CD14-positive monocyte (primary cell): ENCODE measurements at regions not wholly inside any gene's neighbourhood (a gene's known extent, or its start where the extent isn't known, plus 50 kb on each side); places are given as distances from the start of the nearest gene placed in this dataset.

Experiments
- DNase-seq, 3 donors: peaks; one replicate each; pipeline ENCODE4 v3.0.0-alpha.2; 2011 to 2022
- H2AFZ ChIP-seq: 2 replicates; pipeline ENCODE4 v1.6.0; 2012; ENCODE audit warnings: mild to moderate bottlenecking, low read depth, low read length, inconsistent platforms; ENCODE audit not compliant: insufficient read depth, poor library complexity, severe bottlenecking
- H3K27ac ChIP-seq, 2 donors: 1 replicate in 1 of 2; 2 replicates in 1 of 2; pipeline ENCODE4 v1.5.1; 2012 to 2013; ENCODE audit warnings: low read length in 2 of 2, control low read depth in 1 of 2, inconsistent platforms in 1 of 2, low read depth in 1 of 2, mild to moderate bottlenecking in 1 of 2
- H3K27me3 ChIP-seq, 2 donors: one replicate each; pipeline versions ENCODE4 v1.6.0 to v1.6.1; 2011 to 2013; ENCODE audit warnings: low read length in 2 of 2; ENCODE audit not compliant: control insufficient read depth in 2 of 2, insufficient read depth in 2 of 2
- H3K36me3 ChIP-seq, 2 donors: replicated peaks in 1 of 2; 1 replicate in 1 of 2; 2 replicates in 1 of 2; pipeline versions ENCODE4 v1.5.1 to v1.6.1; 2012 to 2013; ENCODE audit warnings: low read length in 2 of 2, control low read depth in 1 of 2, inconsistent platforms in 1 of 2, mild to moderate bottlenecking in 1 of 2; ENCODE audit not compliant: insufficient read depth in 2 of 2, control insufficient read depth in 1 of 2
- H3K4me1 ChIP-seq, 2 donors: 1 replicate in 1 of 2; 2 replicates in 1 of 2; pipeline versions ENCODE4 v1.5.1 to v1.6.1; 2012 to 2013; ENCODE audit warnings: low read length in 2 of 2, control low read depth in 1 of 2, inconsistent platforms in 1 of 2, mild to moderate bottlenecking in 1 of 2, moderate library complexity in 1 of 2; ENCODE audit not compliant: insufficient read depth in 2 of 2, control insufficient read depth in 1 of 2
- H3K4me2 ChIP-seq: replicated peaks from 2 replicates; pipeline ENCODE3; 2012; ENCODE audit warnings: low read length, moderate library complexity, mild to moderate bottlenecking; ENCODE audit not compliant: poor library complexity, severe bottlenecking; ENCODE audit errors: extremely low read depth
- H3K4me3 ChIP-seq, 3 experiments: fragments of 200-600 bp in 1 of 3; sonication (generic) in 1 of 3; replicated peaks in 1 of 3; 1 replicate in 2 of 3; 2 replicates in 1 of 3; pipeline ENCODE4 v1.5.1; 2011 to 2013; ENCODE audit warnings: low read length in 3 of 3, mild to moderate bottlenecking in 3 of 3, control low read depth in 2 of 3, low read depth in 2 of 3, inconsistent platforms in 1 of 3, moderate library complexity in 1 of 3
- H3K79me2 ChIP-seq: 2 replicates; pipeline ENCODE4 v1.6.0; 2012; ENCODE audit warnings: mild to moderate bottlenecking, control low read depth, inconsistent platforms, low read length, moderate library complexity; ENCODE audit not compliant: insufficient read depth
- H3K9ac ChIP-seq: 2 replicates; pipeline ENCODE4 v1.6.0; 2017; ENCODE audit warnings: low read length, mild to moderate bottlenecking; ENCODE audit not compliant: insufficient read depth, poor library complexity, severe bottlenecking
- H3K9me3 ChIP-seq, 2 donors: replicated peaks in 1 of 2; 1 replicate in 1 of 2; 2 replicates in 1 of 2; pipeline versions ENCODE4 v1.5.1 to v1.6.1; 2012 to 2013; ENCODE audit warnings: low read length in 2 of 2, control low read depth in 1 of 2; ENCODE audit not compliant: control insufficient read depth in 1 of 2, insufficient read depth in 1 of 2
- H4K20me1 ChIP-seq: 2 replicates; pipeline ENCODE4 v1.6.0; 2012; ENCODE audit warnings: mild to moderate bottlenecking, low read length, control low read depth, moderate library complexity; ENCODE audit not compliant: insufficient read depth
- H3K27ac Mint-ChIP-seq, 7 donors: one replicate each; pipeline ENCODE4 v1.8.0; 2020; ENCODE audit warnings: mild to moderate bottlenecking in 7 of 7, mixed read lengths in 7 of 7, moderate library complexity in 6 of 7, inconsistent platforms in 2 of 7
- H3K27me3 Mint-ChIP-seq, 3 donors: one replicate each; pipeline ENCODE4 v1.8.0; 2021 to 2022; ENCODE audit warnings: low read depth in 3 of 3, mild to moderate bottlenecking in 3 of 3, mixed read lengths in 3 of 3, moderate library complexity in 3 of 3, inconsistent platforms in 1 of 3
- H3K36me3 Mint-ChIP-seq, 2 donors: one replicate each; pipeline ENCODE4 v1.8.0; 2020; ENCODE audit warnings: mixed read lengths in 2 of 2, inconsistent platforms in 1 of 2, mild to moderate bottlenecking in 1 of 2
- H3K4me1 Mint-ChIP-seq: one replicate; pipeline ENCODE4 v1.8.0; 2020; ENCODE audit warnings: mild to moderate bottlenecking, mixed read lengths
- H3K4me3 Mint-ChIP-seq, 2 donors: one replicate each; pipeline ENCODE4 v1.8.0; 2020; ENCODE audit warnings: mild to moderate bottlenecking in 2 of 2, mixed read lengths in 2 of 2, moderate library complexity in 1 of 2
- H3K9me3 Mint-ChIP-seq, 7 donors: one replicate each; pipeline ENCODE4 v1.8.0; 2020 to 2022; ENCODE audit warnings: mixed read lengths in 7 of 7, mild to moderate bottlenecking in 6 of 7, moderate library complexity in 6 of 7, inconsistent platforms in 2 of 7
- WGBS: methylation state at CpG from one replicate; pipeline ENCODE4 v1.1.5; 2013; ENCODE audit warnings: missing lambda C conversion rate; ENCODE audit not compliant: insufficient coverage; 5-methylcytosine and 5-hydroxymethylcytosine counted together
- intact Hi-C, 2 donors: fragments of 100-400 bp; cut with micrococcal nuclease; formaldehyde crosslinking; loops; one replicate each; pipeline versions ENCODE4 v1.15.0 to v1.15.1; 2023
- TF ChIP-seq, protein P1 (sequence below): fragments of 200-600 bp; IDR thresholded peaks from one replicate; pipeline ENCODE4 v1.8.0; 2022; ENCODE audit warnings: antibody characterized with exemption, mild to moderate bottlenecking

DNA sequence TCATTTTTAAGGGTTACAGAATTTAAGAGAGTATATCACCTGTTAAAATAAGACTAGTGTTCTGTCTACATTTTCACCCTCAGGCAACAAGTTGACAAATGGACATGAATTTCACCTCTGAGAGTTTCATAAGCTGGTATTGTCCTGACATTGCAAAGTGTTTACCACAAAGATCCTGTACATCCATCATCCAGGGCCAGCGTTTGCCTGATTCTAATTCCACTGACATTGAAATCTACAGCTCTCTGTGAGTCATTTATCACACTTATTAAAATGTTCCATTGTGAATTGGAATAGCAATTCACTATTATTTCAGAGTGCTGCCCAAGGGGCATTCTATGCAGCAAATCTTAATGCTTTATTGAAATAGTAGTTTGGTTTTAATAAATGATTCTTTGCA is 1499.4 kb upstream of the PCDH7 start:
- no peak for DNase-seq
- Histone ChIP-seq H3K36me3 (no peaks in the 10 kb centered on the region), H3K9ac (no peak overlapping the region), H3K9me3 (no peaks in the 10 kb centered on the region), H3K27ac (no peak overlapping the region), H3K4me2 (no peak overlapping the region), H3K27me3 (no peaks in the 10 kb centered on the region), H3K79me2 (no peaks in the 10 kb centered on the region), H4K20me1 (no peaks in the 10 kb centered on the region), H3K4me1 (no peaks in the 10 kb centered on the region), H2AFZ (no peak overlapping the region), H3K4me3 (no peak overlapping the region)
- intact Hi-C loops, result no loop called here
- TF ChIP-seq, protein P1, sequence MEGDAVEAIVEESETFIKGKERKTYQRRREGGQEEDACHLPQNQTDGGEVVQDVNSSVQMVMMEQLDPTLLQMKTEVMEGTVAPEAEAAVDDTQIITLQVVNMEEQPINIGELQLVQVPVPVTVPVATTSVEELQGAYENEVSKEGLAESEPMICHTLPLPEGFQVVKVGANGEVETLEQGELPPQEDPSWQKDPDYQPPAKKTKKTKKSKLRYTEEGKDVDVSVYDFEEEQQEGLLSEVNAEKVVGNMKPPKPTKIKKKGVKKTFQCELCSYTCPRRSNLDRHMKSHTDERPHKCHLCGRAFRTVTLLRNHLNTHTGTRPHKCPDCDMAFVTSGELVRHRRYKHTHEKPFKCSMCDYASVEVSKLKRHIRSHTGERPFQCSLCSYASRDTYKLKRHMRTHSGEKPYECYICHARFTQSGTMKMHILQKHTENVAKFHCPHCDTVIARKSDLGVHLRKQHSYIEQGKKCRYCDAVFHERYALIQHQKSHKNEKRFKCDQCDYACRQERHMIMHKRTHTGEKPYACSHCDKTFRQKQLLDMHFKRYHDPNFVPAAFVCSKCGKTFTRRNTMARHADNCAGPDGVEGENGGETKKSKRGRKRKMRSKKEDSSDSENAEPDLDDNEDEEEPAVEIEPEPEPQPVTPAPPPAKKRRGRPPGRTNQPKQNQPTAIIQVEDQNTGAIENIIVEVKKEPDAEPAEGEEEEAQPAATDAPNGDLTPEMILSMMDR, result no peak
- Mint-ChIP-seq H3K27ac (no peak overlapping the region), H3K4me3 (no peak overlapping the region), H3K27me3 (peaks cover 0 to 2% (median 0%) of the 10 kb centered on the region in 3 donors), H3K9me3 (peaks cover 0 to 4% (median 0%) of the 10 kb centered on the region in 7 donors), H3K4me1 (no peaks in the 10 kb centered on the region), H3K36me3 (no peaks in the 10 kb centered on the region)
- WGBS, result no CpG with 5 or more reads among the region's 1 CpG

DNA sequence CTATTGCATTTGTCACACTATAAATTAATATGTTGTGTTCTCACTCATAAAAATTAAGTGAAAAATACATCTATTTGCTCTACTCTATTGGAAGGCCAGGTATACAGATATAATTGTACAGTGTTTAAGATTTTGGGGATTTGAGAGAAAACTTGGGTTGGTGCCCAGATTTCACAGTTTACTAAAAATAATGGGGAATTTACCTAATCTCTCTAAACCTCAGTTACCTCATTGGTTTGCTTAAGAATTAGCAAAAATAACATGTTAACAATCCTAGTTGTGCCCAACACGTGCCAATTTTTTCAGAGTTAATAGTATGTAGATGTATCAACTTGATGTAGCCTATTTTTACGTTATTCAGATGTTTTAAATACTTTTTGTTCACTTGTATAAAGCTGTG is 1495.3 kb upstream of the PCDH7 start:
- Histone ChIP-seq H3K4me1 (no peaks in the 10 kb centered on the region), H3K27ac (no peak overlapping the region), H3K9me3 (peaks cover 0 to 7% of the 10 kb centered on the region in 2 donors), H3K79me2 (no peaks in the 10 kb centered on the region), H3K4me2 (no peak overlapping the region), H3K27me3 (no peaks in the 10 kb centered on the region), H3K9ac (no peak overlapping the region), H3K4me3 (no peak overlapping the region), H3K36me3 (no peaks in the 10 kb centered on the region), H2AFZ (no peak overlapping the region), H4K20me1 (no peaks in the 10 kb centered on the region)
- no CpG with 5 or more reads among the region's 2 CpGs for WGBS
- intact Hi-C loops, result no loop called here
- no peaks in the 10 kb centered on the region for H3K4me1 Mint-ChIP-seq
- no peak overlapping the region for H3K27ac Mint-ChIP-seq
- H3K9me3 Mint-ChIP-seq, result peaks cover 0 to 4% (median 0%) of the 10 kb centered on the region in 7 donors
- H3K27me3 Mint-ChIP-seq, result no peaks in the 10 kb centered on the region
- no peak overlapping the region for H3K4me3 Mint-ChIP-seq
- H3K36me3 Mint-ChIP-seq, result no peaks in the 10 kb centered on the region
- DNase-seq, result no peak
- TF ChIP-seq, protein P1, result no peak
